ENCODE measurements at regions not wholly inside any gene's neighbourhood (a gene's known extent, or its start where the extent isn't known, plus 50 kb on each side); places are given as distances from the start of the nearest gene placed in this dataset.

DNA sequence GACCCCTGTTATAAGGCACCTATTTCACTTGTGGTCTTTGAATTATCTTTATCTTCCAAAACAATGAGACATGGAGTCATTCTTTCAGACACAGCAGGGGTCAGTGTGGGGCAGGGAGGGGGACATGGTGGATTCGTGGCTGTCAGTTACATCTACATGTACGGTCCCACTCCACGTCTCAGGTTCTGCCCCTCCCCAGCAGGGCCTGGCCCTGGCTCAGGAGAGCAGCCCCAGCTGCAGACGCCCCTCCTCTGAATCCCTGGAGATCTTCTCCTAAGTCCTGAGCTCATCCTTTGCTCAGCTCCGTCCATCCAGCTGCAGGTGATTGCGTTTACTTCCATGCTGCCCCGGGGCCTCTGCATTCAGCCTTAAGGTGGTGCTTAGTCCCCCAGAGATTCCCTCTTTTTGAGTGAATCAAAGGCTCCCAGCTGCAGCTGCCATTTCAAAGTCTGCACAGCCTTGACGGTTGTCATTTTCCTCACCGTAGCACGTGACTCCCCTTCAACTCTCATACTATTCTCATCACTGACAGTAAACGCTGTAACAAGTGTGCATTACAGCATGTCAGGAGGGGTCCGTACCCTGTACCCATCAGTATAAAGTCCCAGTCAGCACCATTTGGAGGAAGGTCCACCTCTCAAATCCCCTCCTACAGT lies 113.4 kb upstream of the TCERG1L start:
- TF ChIP-seq, protein P1, sequence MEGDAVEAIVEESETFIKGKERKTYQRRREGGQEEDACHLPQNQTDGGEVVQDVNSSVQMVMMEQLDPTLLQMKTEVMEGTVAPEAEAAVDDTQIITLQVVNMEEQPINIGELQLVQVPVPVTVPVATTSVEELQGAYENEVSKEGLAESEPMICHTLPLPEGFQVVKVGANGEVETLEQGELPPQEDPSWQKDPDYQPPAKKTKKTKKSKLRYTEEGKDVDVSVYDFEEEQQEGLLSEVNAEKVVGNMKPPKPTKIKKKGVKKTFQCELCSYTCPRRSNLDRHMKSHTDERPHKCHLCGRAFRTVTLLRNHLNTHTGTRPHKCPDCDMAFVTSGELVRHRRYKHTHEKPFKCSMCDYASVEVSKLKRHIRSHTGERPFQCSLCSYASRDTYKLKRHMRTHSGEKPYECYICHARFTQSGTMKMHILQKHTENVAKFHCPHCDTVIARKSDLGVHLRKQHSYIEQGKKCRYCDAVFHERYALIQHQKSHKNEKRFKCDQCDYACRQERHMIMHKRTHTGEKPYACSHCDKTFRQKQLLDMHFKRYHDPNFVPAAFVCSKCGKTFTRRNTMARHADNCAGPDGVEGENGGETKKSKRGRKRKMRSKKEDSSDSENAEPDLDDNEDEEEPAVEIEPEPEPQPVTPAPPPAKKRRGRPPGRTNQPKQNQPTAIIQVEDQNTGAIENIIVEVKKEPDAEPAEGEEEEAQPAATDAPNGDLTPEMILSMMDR (IDR thresholded peaks at IDR 0.05) = no peak
- TF ChIP-seq POLR2AphosphoS5 (IDR thresholded peaks at IDR 0.05) = no peak
